Naive thymus-derived CD4-positive, alpha-beta T cell (primary cell): ENCODE measurements at regions not wholly inside any gene's neighbourhood (a gene's known extent, or its start where the extent isn't known, plus 50 kb on each side); places are given as distances from the start of the nearest gene placed in this dataset.

Experiments used
- ATAC-seq: fragments of 150-1000 bp; cut with Tn5 transposase; 2 replicates; pipeline ENCODE4 v1.10.0; 2021; ENCODE audit warnings: mild to moderate bottlenecking, moderate library complexity
- CTCF ChIA-PET: fragments of 350-600 bp; sonication (Branson Sonifier 250); formaldehyde crosslinking; loops from one replicate; lab custom pipeline; 2021; ENCODE audit warnings: antibody characterized with exemption; lab: Charles Lee
- POLR2A ChIA-PET: fragments of 350-600 bp; sonication (Branson Sonifier 250); formaldehyde crosslinking; loops from one replicate; lab custom pipeline; 2021; ENCODE audit warnings: antibody characterized with exemption, inconsistent platforms; lab: Charles Lee
- DNase-seq, 9 donors: peaks; one replicate each; pipeline versions ENCODE4 v3.0.0 to v3.0.0-alpha.2; 2020 to 2022; ENCODE audit warnings: mixed read lengths in 1 of 9
- H3K27ac ChIP-seq: one replicate; pipeline ENCODE4 v1.7.0; 2013; ENCODE audit warnings: mild to moderate bottlenecking, low read depth, low read length, moderate library complexity
- H3K27me3 ChIP-seq, 2 donors: one replicate each; pipeline ENCODE4 v1.7.0; 2013; ENCODE audit warnings: low read length in 2 of 2, mild to moderate bottlenecking in 2 of 2, moderate library complexity in 2 of 2; ENCODE audit not compliant: control insufficient read depth in 2 of 2, insufficient read depth in 2 of 2
- H3K36me3 ChIP-seq, 3 experiments: 1 replicate in 2 of 3; 2 replicates in 1 of 3; pipeline ENCODE4 v1.7.0; 2013; ENCODE audit warnings: low read length in 3 of 3, mild to moderate bottlenecking in 3 of 3, moderate library complexity in 1 of 3; ENCODE audit not compliant: insufficient read depth in 3 of 3, control insufficient read depth in 2 of 3
- H3K4me1 ChIP-seq, 2 donors: one replicate each; pipeline ENCODE4 v1.7.0; 2013; ENCODE audit warnings: low read length in 2 of 2, mild to moderate bottlenecking in 2 of 2, moderate library complexity in 1 of 2; ENCODE audit not compliant: control insufficient read depth in 2 of 2, insufficient read depth in 2 of 2
- H3K4me3 ChIP-seq: 2 replicates; pipeline ENCODE4 v1.7.0; 2013; ENCODE audit warnings: mild to moderate bottlenecking, low read length
- H3K9me3 ChIP-seq, 3 experiments: 1 replicate in 2 of 3; 2 replicates in 1 of 3; pipeline ENCODE4 v1.7.0; 2013; ENCODE audit warnings: low read length in 3 of 3; ENCODE audit not compliant: control insufficient read depth in 2 of 3
- H3K27ac Mint-ChIP-seq, 9 donors: one replicate each; pipeline ENCODE4 v1.8.0; 2020 to 2022; ENCODE audit warnings: mixed read lengths in 9 of 9, mild to moderate bottlenecking in 8 of 9, moderate library complexity in 5 of 9, inconsistent platforms in 2 of 9
- H3K27me3 Mint-ChIP-seq, 5 donors: one replicate each; pipeline ENCODE4 v1.8.0; 2021 to 2022; ENCODE audit warnings: mixed read lengths in 5 of 5, mild to moderate bottlenecking in 1 of 5
- H3K36me3 Mint-ChIP-seq, 5 donors: one replicate each; pipeline ENCODE4 v1.8.0; 2020 to 2022; ENCODE audit warnings: mixed read lengths in 5 of 5, mild to moderate bottlenecking in 3 of 5, inconsistent platforms in 1 of 5
- H3K4me1 Mint-ChIP-seq, 7 donors: one replicate each; pipeline ENCODE4 v1.8.0; 2020 to 2022; ENCODE audit warnings: mixed read lengths in 7 of 7, mild to moderate bottlenecking in 3 of 7, inconsistent platforms in 1 of 7
- H3K4me3 Mint-ChIP-seq, 10 donors: one replicate each; pipeline ENCODE4 v1.8.0; 2020 to 2022; ENCODE audit warnings: mild to moderate bottlenecking in 10 of 10, mixed read lengths in 10 of 10, moderate library complexity in 6 of 10, inconsistent platforms in 2 of 10
- H3K9me3 Mint-ChIP-seq, 11 donors: one replicate each; pipeline ENCODE4 v1.8.0; 2020 to 2022; ENCODE audit warnings: mixed read lengths in 11 of 11, mild to moderate bottlenecking in 4 of 11, inconsistent platforms in 1 of 11, moderate library complexity in 1 of 11
- intact Hi-C, 2 donors: fragments of 100-400 bp; cut with micrococcal nuclease; formaldehyde crosslinking; loops; one replicate each; pipeline ENCODE4 v1.15.1; 2023

GRCh38 chr6:21496706-21497105, 96.8 kb upstream of the SOX4 start:
- Mint-ChIP-seq H3K27me3 (peaks cover 0 to 8% (median 3%) of the 10 kb centered on the region in 5 donors), H3K36me3 (no peaks in the 10 kb centered on the region), H3K4me1 (peaks cover 0 to 2% (median 0%) of the 10 kb centered on the region in 7 donors), H3K9me3 (peaks cover 0 to 3% (median 0%) of the 10 kb centered on the region in 11 donors), H3K27ac (no peak overlapping the region), H3K4me3 (no peak overlapping the region)
- ChIA-PET POLR2A (no interaction called here), CTCF (no interaction called here)
- Histone ChIP-seq H3K4me3 (no peak overlapping the region), H3K36me3 (no peaks in the 10 kb centered on the region), H3K27ac (no peak overlapping the region), H3K9me3 (no peaks in the 10 kb centered on the region), H3K4me1 (no peaks in the 10 kb centered on the region), H3K27me3 (no peaks in the 10 kb centered on the region)
- intact Hi-C loops = no loop called here
- ATAC-seq (no peak), DNase-seq (no peak)

- ATAC-seq (no peak), DNase-seq (no peak)
- Mint-ChIP-seq H3K27ac (no peak overlapping the region), H3K36me3 (no peaks in the 10 kb centered on the region), H3K9me3 (peaks cover 0 to 4% (median 0%) of the 10 kb centered on the region in 11 donors), H3K4me1 (no peaks in the 10 kb centered on the region), H3K27me3 (peaks cover 0 to 8% (median 3%) of the 10 kb centered on the region in 5 donors), H3K4me3 (no peak overlapping the region)
- CTCF ChIA-PET = no interaction called here
- H3K36me3 ChIP-seq = no peaks in the 10 kb centered on the region
- H3K4me1 ChIP-seq = no peaks in the 10 kb centered on the region
- H3K9me3 ChIP-seq = no peaks in the 10 kb centered on the region
- H3K27ac ChIP-seq = no peak overlapping the region
- no peaks in the 10 kb centered on the region for H3K27me3 ChIP-seq
- intact Hi-C loops = no loop called here
- POLR2A ChIA-PET = no interaction called here
- no peak overlapping the region for H3K4me3 ChIP-seq
These were observed 93.1 kb upstream of the SOX4 start for GRCh38 chr6:21500314-21501020.

GRCh38 chr6:21501021-21501354, 92.6 kb upstream of the SOX4 start:
- H3K9me3 ChIP-seq = no peaks in the 10 kb centered on the region
- no peak overlapping the region for H3K4me3 Mint-ChIP-seq
- H3K27me3 ChIP-seq = no peaks in the 10 kb centered on the region
- CTCF ChIA-PET = no interaction called here
- DNase-seq = no peak
- intact Hi-C loops = no loop called here
- ATAC-seq = no peak
- H3K4me1 ChIP-seq = no peaks in the 10 kb centered on the region
- POLR2A ChIA-PET = no interaction called here
- no peaks in the 10 kb centered on the region for H3K4me1 Mint-ChIP-seq
- H3K36me3 ChIP-seq = no peaks in the 10 kb centered on the region
- H3K27ac ChIP-seq = no peak overlapping the region
- peaks cover 0 to 8% (median 3%) of the 10 kb centered on the region in 5 donors for H3K27me3 Mint-ChIP-seq
- H3K27ac Mint-ChIP-seq = no peak overlapping the region
- no peaks in the 10 kb centered on the region for H3K36me3 Mint-ChIP-seq
- H3K9me3 Mint-ChIP-seq = peaks cover 0 to 5% (median 0%) of the 10 kb centered on the region in 11 donors
- H3K4me3 ChIP-seq = no peak overlapping the region

- Mint-ChIP-seq H3K27me3 (peaks cover 0 to 8% (median 3%) of the 10 kb centered on the region in 5 donors), H3K27ac (no peak overlapping the region), H3K36me3 (no peaks in the 10 kb centered on the region), H3K4me3 (no peak overlapping the region), H3K9me3 (peaks cover 0 to 5% (median 0%) of the 10 kb centered on the region in 11 donors), H3K4me1 (no peaks in the 10 kb centered on the region)
- H3K36me3 ChIP-seq = no peaks in the 10 kb centered on the region
- ChIA-PET CTCF (no interaction called here), POLR2A (no interaction called here)
- H3K27ac ChIP-seq = no peak overlapping the region
- ATAC-seq = no peak
- no peaks in the 10 kb centered on the region for H3K27me3 ChIP-seq
- intact Hi-C loops = no loop called here
- H3K4me1 ChIP-seq = no peaks in the 10 kb centered on the region
- DNase-seq = no peak
- no peaks in the 10 kb centered on the region for H3K9me3 ChIP-seq
- H3K4me3 ChIP-seq = no peak overlapping the region
These were observed 91.7 kb upstream of the SOX4 start for GRCh38 chr6:21501815-21502214.

- H3K27ac ChIP-seq = no peak overlapping the region
- intact Hi-C loops = no loop called here
- no peaks in the 10 kb centered on the region for H3K27me3 ChIP-seq
- H3K36me3 Mint-ChIP-seq = no peaks in the 10 kb centered on the region
- POLR2A ChIA-PET = no interaction called here
- no peaks in the 10 kb centered on the region for H3K4me1 Mint-ChIP-seq
- peaks cover 0 to 8% (median 3%) of the 10 kb centered on the region in 5 donors for H3K27me3 Mint-ChIP-seq
- H3K4me3 ChIP-seq = no peak overlapping the region
- H3K36me3 ChIP-seq = no peaks in the 10 kb centered on the region
- H3K27ac Mint-ChIP-seq = no peak overlapping the region
- H3K4me3 Mint-ChIP-seq = no peak overlapping the region
- no peak for ATAC-seq
- DNase-seq = no peak
- H3K9me3 ChIP-seq = no peaks in the 10 kb centered on the region
- H3K4me1 ChIP-seq = no peaks in the 10 kb centered on the region
- CTCF ChIA-PET = no interaction called here
- H3K9me3 Mint-ChIP-seq = peaks cover 0 to 5% (median 0%) of the 10 kb centered on the region in 11 donors
These were observed 90.9 kb upstream of the SOX4 start for GRCh38 chr6:21502682-21503081.

GRCh38 chr6:21504790-21505189, 88.8 kb upstream of the SOX4 start:
- intact Hi-C loops = no loop called here
- no peaks in the 10 kb centered on the region for H3K36me3 Mint-ChIP-seq

GRCh38 chr6:21505574-21505990, 88.0 kb upstream of the SOX4 start:
- Mint-ChIP-seq H3K4me3 (no peak overlapping the region), H3K4me1 (no peaks in the 10 kb centered on the region), H3K36me3 (no peaks in the 10 kb centered on the region), H3K27ac (no peak overlapping the region), H3K27me3 (peaks cover 0 to 8% (median 0%) of the 10 kb centered on the region in 5 donors), H3K9me3 (peaks cover 0 to 5% (median 2%) of the 10 kb centered on the region in 11 donors)
- H3K27ac ChIP-seq = no peak overlapping the region
- no peaks in the 10 kb centered on the region for H3K36me3 ChIP-seq
- ChIA-PET POLR2A (no interaction called here), CTCF (no interaction called here)
- H3K4me1 ChIP-seq = no peaks in the 10 kb centered on the region
- H3K9me3 ChIP-seq = no peaks in the 10 kb centered on the region
- intact Hi-C loops = no loop called here
- H3K27me3 ChIP-seq = no peaks in the 10 kb centered on the region
- no peak for DNase-seq
- ATAC-seq = no peak
- H3K4me3 ChIP-seq = no peak overlapping the region

More at GRCh38 chr6:21504790-21505189, 88.8 kb upstream of the SOX4 start:
- POLR2A ChIA-PET = no interaction called here
- Histone ChIP-seq H3K9me3 (no peaks in the 10 kb centered on the region), H3K4me1 (no peaks in the 10 kb centered on the region), H3K4me3 (no peak overlapping the region), H3K27me3 (no peaks in the 10 kb centered on the region), H3K27ac (no peak overlapping the region), H3K36me3 (no peaks in the 10 kb centered on the region)
- H3K27me3 Mint-ChIP-seq = peaks cover 0 to 8% (median 0%) of the 10 kb centered on the region in 5 donors
- no peak for DNase-seq
- peaks cover 0 to 5% (median 0%) of the 10 kb centered on the region in 11 donors for H3K9me3 Mint-ChIP-seq
- H3K4me1 Mint-ChIP-seq = no peaks in the 10 kb centered on the region
- H3K4me3 Mint-ChIP-seq = no peak overlapping the region
- no peak for ATAC-seq
- H3K27ac Mint-ChIP-seq = no peak overlapping the region
- CTCF ChIA-PET = no interaction called here
